Neuron (in vitro differentiated cells): ENCODE measurements at regions not wholly inside any gene's neighbourhood (a gene's known extent, or its start where the extent isn't known, plus 50 kb on each side); places are given as distances from the start of the nearest gene placed in this dataset.

ENCODE experiments used
- H2AFZ ChIP-seq: one replicate; pipeline ENCODE4 v1.6.1; 2013; ENCODE audit warnings: low read depth, mild to moderate bottlenecking, inconsistent platforms, low read length, moderate library complexity
- H3K27me3 ChIP-seq: one replicate; pipeline ENCODE4 v1.6.1; 2013; ENCODE audit warnings: low read length; ENCODE audit not compliant: insufficient read depth
- H3K36me3 ChIP-seq: one replicate; pipeline ENCODE4 v1.6.1; 2013; ENCODE audit warnings: low read length; ENCODE audit not compliant: insufficient read depth
- H3K4me1 ChIP-seq: one replicate; pipeline ENCODE4 v1.6.1; 2013; ENCODE audit warnings: low read length; ENCODE audit not compliant: insufficient read depth
- H3K4me3 ChIP-seq: 2 replicates; pipeline ENCODE4 v1.5.1; 2013; ENCODE audit warnings: mild to moderate bottlenecking, low read length, moderate library complexity
- H3K9me3 ChIP-seq: one replicate; pipeline ENCODE4 v1.6.1; 2013; ENCODE audit warnings: low read length

- no peaks in the 10 kb centered on the region for H3K4me1 ChIP-seq
- no peaks in the 10 kb centered on the region for H3K9me3 ChIP-seq
- no peaks in the 10 kb centered on the region for H3K27me3 ChIP-seq
- H3K4me3 ChIP-seq, result no peak overlapping the region
- H3K36me3 ChIP-seq, result no peaks in the 10 kb centered on the region
- H2AFZ ChIP-seq, result no peak overlapping the region
Observed at GRCh38 chr12:73452672-73453469, 1084.8 kb upstream of the ATXN7L3B start.

GRCh38 chr12:73460212-73460611 is 1077.4 kb upstream of the ATXN7L3B start:
- H3K4me1 ChIP-seq, result no peaks in the 10 kb centered on the region
- H3K4me3 ChIP-seq, result no peak overlapping the region
- H3K27me3 ChIP-seq, result no peaks in the 10 kb centered on the region
- H3K36me3 ChIP-seq, result no peaks in the 10 kb centered on the region
- no peak overlapping the region for H2AFZ ChIP-seq
- no peaks in the 10 kb centered on the region for H3K9me3 ChIP-seq

- no peaks in the 10 kb centered on the region for H3K36me3 ChIP-seq
- no peak overlapping the region for H2AFZ ChIP-seq
- no peak overlapping the region for H3K4me3 ChIP-seq
- H3K27me3 ChIP-seq, result no peaks in the 10 kb centered on the region
- no peaks in the 10 kb centered on the region for H3K4me1 ChIP-seq
- H3K9me3 ChIP-seq, result no peaks in the 10 kb centered on the region
Observed at GRCh38 chr12:73465106-73465505, 1072.5 kb upstream of the ATXN7L3B start.

- Histone ChIP-seq H3K4me3 (no peak overlapping the region), H3K9me3 (no peaks in the 10 kb centered on the region), H3K36me3 (no peaks in the 10 kb centered on the region), H2AFZ (no peak overlapping the region), H3K27me3 (no peaks in the 10 kb centered on the region), H3K4me1 (no peaks in the 10 kb centered on the region)
Observed at GRCh38 chr12:73486256-73486655, 1051.4 kb upstream of the ATXN7L3B start.

GRCh38 chr12:73506611-73507010 is 1031.0 kb upstream of the ATXN7L3B start:
- Histone ChIP-seq H3K4me3 (no peak overlapping the region), H3K27me3 (no peaks in the 10 kb centered on the region), H3K36me3 (no peaks in the 10 kb centered on the region), H3K9me3 (no peaks in the 10 kb centered on the region), H3K4me1 (no peaks in the 10 kb centered on the region), H2AFZ (no peak overlapping the region)

GRCh38 chr12:73514672-73515071 is 1023.0 kb upstream of the ATXN7L3B start:
- Histone ChIP-seq H3K36me3 (no peaks in the 10 kb centered on the region), H3K4me1 (no peaks in the 10 kb centered on the region), H3K27me3 (no peaks in the 10 kb centered on the region), H3K9me3 (no peaks in the 10 kb centered on the region), H3K4me3 (no peak overlapping the region), H2AFZ (no peak overlapping the region)

- H3K36me3 ChIP-seq, result no peaks in the 10 kb centered on the region
- H2AFZ ChIP-seq, result no peak overlapping the region
- no peaks in the 10 kb centered on the region for H3K27me3 ChIP-seq
- H3K4me1 ChIP-seq, result no peaks in the 10 kb centered on the region
- no peaks in the 10 kb centered on the region for H3K9me3 ChIP-seq
- H3K4me3 ChIP-seq, result no peak overlapping the region
Observed at GRCh38 chr12:73517859-73518258, 1019.8 kb upstream of the ATXN7L3B start.

- H2AFZ ChIP-seq, result no peak overlapping the region
- no peaks in the 10 kb centered on the region for H3K27me3 ChIP-seq
- H3K36me3 ChIP-seq, result no peaks in the 10 kb centered on the region
- H3K9me3 ChIP-seq, result no peaks in the 10 kb centered on the region
- no peak overlapping the region for H3K4me3 ChIP-seq
- no peaks in the 10 kb centered on the region for H3K4me1 ChIP-seq
Observed at GRCh38 chr12:73529231-73529630, 1008.4 kb upstream of the ATXN7L3B start.

GRCh38 chr12:73529954-73530353 is 1007.7 kb upstream of the ATXN7L3B start:
- no peak overlapping the region for H3K4me3 ChIP-seq
- H3K4me1 ChIP-seq, result no peaks in the 10 kb centered on the region

GRCh38 chr12:73531752-73532151 is 1005.9 kb upstream of the ATXN7L3B start:
- Histone ChIP-seq H3K4me3 (no peak overlapping the region), H3K9me3 (no peaks in the 10 kb centered on the region), H3K36me3 (no peaks in the 10 kb centered on the region), H2AFZ (no peak overlapping the region), H3K4me1 (peaks cover 3% of the 10 kb centered on the region), H3K27me3 (no peaks in the 10 kb centered on the region)

More at GRCh38 chr12:73529954-73530353, 1007.7 kb upstream of the ATXN7L3B start:
- H3K36me3 ChIP-seq, result no peaks in the 10 kb centered on the region
- H2AFZ ChIP-seq, result no peak overlapping the region
- no peaks in the 10 kb centered on the region for H3K27me3 ChIP-seq
- no peaks in the 10 kb centered on the region for H3K9me3 ChIP-seq

GRCh38 chr12:73547421-73547820 is 990.2 kb upstream of the ATXN7L3B start:
- Histone ChIP-seq H3K4me3 (no peak overlapping the region), H3K4me1 (no peaks in the 10 kb centered on the region), H3K27me3 (no peaks in the 10 kb centered on the region), H2AFZ (no peak overlapping the region), H3K9me3 (no peaks in the 10 kb centered on the region), H3K36me3 (no peaks in the 10 kb centered on the region)

- Histone ChIP-seq H3K4me1 (no peaks in the 10 kb centered on the region), H3K36me3 (no peaks in the 10 kb centered on the region), H2AFZ (no peak overlapping the region), H3K27me3 (no peaks in the 10 kb centered on the region), H3K9me3 (no peaks in the 10 kb centered on the region), H3K4me3 (no peak overlapping the region)
Observed at GRCh38 chr12:73585136-73585535, 952.5 kb upstream of the ATXN7L3B start.

- no peaks in the 10 kb centered on the region for H3K27me3 ChIP-seq
- H3K9me3 ChIP-seq, result no peaks in the 10 kb centered on the region
- H3K4me1 ChIP-seq, result no peaks in the 10 kb centered on the region
- no peak overlapping the region for H3K4me3 ChIP-seq
- no peaks in the 10 kb centered on the region for H3K36me3 ChIP-seq
- no peak overlapping the region for H2AFZ ChIP-seq
Observed at GRCh38 chr12:73589220-73589619, 948.4 kb upstream of the ATXN7L3B start.

GRCh38 chr12:73598626-73599025 is 939.0 kb upstream of the ATXN7L3B start:
- H3K36me3 ChIP-seq, result no peaks in the 10 kb centered on the region
- no peaks in the 10 kb centered on the region for H3K9me3 ChIP-seq
- H2AFZ ChIP-seq, result no peak overlapping the region
- no peaks in the 10 kb centered on the region for H3K4me1 ChIP-seq
- no peaks in the 10 kb centered on the region for H3K27me3 ChIP-seq
- no peak overlapping the region for H3K4me3 ChIP-seq
